ENCODE measurements at regions not wholly inside any gene's neighbourhood (a gene's known extent, or its start where the extent isn't known, plus 50 kb on each side); places are given as distances from the start of the nearest gene placed in this dataset.

DNA sequence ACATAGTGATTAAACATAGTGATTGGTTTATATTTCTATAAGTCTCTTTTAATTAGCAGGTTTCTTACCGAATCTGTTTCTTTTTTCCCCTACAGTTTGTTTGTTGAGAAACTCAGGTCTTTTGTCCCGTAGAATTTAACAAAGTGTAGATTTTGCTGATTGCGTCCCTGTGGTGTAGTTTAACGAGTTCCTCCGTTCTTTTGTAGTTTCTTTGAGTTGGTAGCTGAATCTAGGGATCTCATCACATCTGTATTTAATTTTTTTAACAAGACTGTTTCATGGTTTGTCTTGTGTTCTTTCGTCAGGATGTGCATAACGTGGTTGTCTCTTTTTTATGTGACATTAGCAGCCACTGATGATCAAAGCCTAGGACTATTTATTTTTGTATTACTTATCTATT is 111.1 kb downstream of the AKAP11 start:
- 89% methylated on average over 7 of the region's 7 CpGs; no CpG with 5 or more reads in 1 of the 2 experiments for WGBS, 2 experiments (ENCODE audit: extremely low coverage in 1 of 2, insufficient coverage in 1 of 2, insufficient read length in 1 of 2, insufficient replicate concordance in 2 of 2, low coverage in 1 of 2, low lambda C conversion rate in 2 of 2, missing lambda C conversion rate in 1 of 2)
- H3K4me2 ChIP-seq (ENCODE audit: insufficient read depth in 1 of 2, low read depth in 2 of 2, low read length in 2 of 2) = no peak overlapping the region
- CTCF ChIA-PET (ENCODE audit: partially characterized antibody) = interaction anchor here (1.1 kb wide), 1 partner anchor 49 kb away, joined by 5 read pairs; no protein-coding TSS in a partner anchor
- TF ChIP-seq EGR1 (IDR thresholded peaks at IDR 0.05; ENCODE audit: borderline replicate concordance, low read depth, low read length) (no peak), HDAC6 (IDR thresholded peaks at IDR 0.05; ENCODE audit: low read depth, low read length) (no peak), SP1 (IDR thresholded peaks at IDR 0.05; ENCODE audit: low read depth, low read length) (no peak), TAF1 (IDR thresholded peaks at IDR 0.05; ENCODE audit: low read depth, low read length) (no peak), POLR2AphosphoS5 (IDR thresholded peaks at IDR 0.05; ENCODE audit: low read depth, low read length) (no peak), SP2 (IDR thresholded peaks at IDR 0.05; ENCODE audit: low read length) (no peak), TAF7 (optimal IDR thresholded peaks at IDR 0.05; ENCODE audit: borderline replicate concordance, low read depth, low read length) (no peak), SIN3A (conservative IDR thresholded peaks at IDR 0.05 in 1 of 2, IDR thresholded peaks at IDR 0.05 in 1 of 2; ENCODE audit: low read depth in 1 of 2, low read length in 2 of 2) (no peak), MAFK (IDR thresholded peaks at IDR 0.05; ENCODE audit: low read depth, low read length) (no peak), SP4 (IDR thresholded peaks at IDR 0.05; ENCODE audit: low read length) (no peak), KDM1A (IDR thresholded peaks at IDR 0.05; ENCODE audit: borderline replicate concordance, low read length) (no peak), TBP (IDR thresholded peaks at IDR 0.05; ENCODE audit: low read depth, low read length) (no peak), RFX5 (IDR thresholded peaks at IDR 0.05; ENCODE audit: borderline replicate concordance, low read depth, low read length) (no peak)
- TF ChIP-seq, protein P1, sequence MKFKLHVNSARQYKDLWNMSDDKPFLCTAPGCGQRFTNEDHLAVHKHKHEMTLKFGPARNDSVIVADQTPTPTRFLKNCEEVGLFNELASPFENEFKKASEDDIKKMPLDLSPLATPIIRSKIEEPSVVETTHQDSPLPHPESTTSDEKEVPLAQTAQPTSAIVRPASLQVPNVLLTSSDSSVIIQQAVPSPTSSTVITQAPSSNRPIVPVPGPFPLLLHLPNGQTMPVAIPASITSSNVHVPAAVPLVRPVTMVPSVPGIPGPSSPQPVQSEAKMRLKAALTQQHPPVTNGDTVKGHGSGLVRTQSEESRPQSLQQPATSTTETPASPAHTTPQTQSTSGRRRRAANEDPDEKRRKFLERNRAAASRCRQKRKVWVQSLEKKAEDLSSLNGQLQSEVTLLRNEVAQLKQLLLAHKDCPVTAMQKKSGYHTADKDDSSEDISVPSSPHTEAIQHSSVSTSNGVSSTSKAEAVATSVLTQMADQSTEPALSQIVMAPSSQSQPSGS (IDR thresholded peaks at IDR 0.05; ENCODE audit: low read length) = no peak

More for the DNA sequence above, 111.1 kb downstream of the AKAP11 start:
- no peak overlapping the region for H3K14ac ChIP-seq (ENCODE audit: insufficient read length)
- DNase-seq (ENCODE audit: low read depth in 1 of 2, low spot score in 2 of 2) (no peak), FAIRE-seq (no peak)
- no peak overlapping the region for H4K8ac ChIP-seq (ENCODE audit: extremely low read depth, insufficient read depth, low read length)
- no peak overlapping the region for H4K5ac ChIP-seq (ENCODE audit: insufficient read length, low read depth, low read length)
- H3K79me1 ChIP-seq (ENCODE audit: low read depth, low read length) = no peaks in the 10 kb centered on the region
- no peak overlapping the region for H2BK12ac ChIP-seq (ENCODE audit: low read depth, low read length)
- H3K79me2 ChIP-seq (ENCODE audit: control insufficient read depth in 1 of 2, insufficient read depth in 2 of 2, low read length in 2 of 2) = no peaks in the 10 kb centered on the region
- H3K27me3 ChIP-seq (replicated peaks in 1 of 4; ENCODE audit: control insufficient read depth in 3 of 4, extremely low read depth in 1 of 4, insufficient read depth in 3 of 4, low read length in 3 of 4) = no peaks in the 10 kb centered on the region
- H3K27ac ChIP-seq (ENCODE audit: low read depth, low read length) = no peak overlapping the region
- H2AFZ ChIP-seq (ENCODE audit: low read length) = no peak overlapping the region
- no peaks in the 10 kb centered on the region for H3K36me3 ChIP-seq (ENCODE audit: control insufficient read depth in 2 of 4, insufficient read depth in 4 of 4, low read length in 3 of 4)
- H4K91ac ChIP-seq (replicated peaks; ENCODE audit: insufficient read length, low read length) = no peak overlapping the region
- no peak overlapping the region for H3K23ac ChIP-seq (ENCODE audit: insufficient read length)
- H2BK120ac ChIP-seq (replicated peaks; ENCODE audit: low read depth, low read length) = no peak overlapping the region
- no peak overlapping the region for H3K56ac ChIP-seq (replicated peaks; ENCODE audit: insufficient read length, low read depth, low read length)
- H3K9me3 ChIP-seq (ENCODE audit: insufficient read depth in 2 of 2, low read depth in 1 of 2, low read length in 1 of 2) = peaks cover 0 to 4% of the 10 kb centered on the region in 2 experiments; a peak in 1 of 4 replicates
- no peaks in the 10 kb centered on the region for H4K20me1 ChIP-seq (replicated peaks in 1 of 2; ENCODE audit: control insufficient read depth in 1 of 2, insufficient read depth in 2 of 2, low read length in 2 of 2)
- no peak overlapping the region for H2BK15ac ChIP-seq (ENCODE audit: low read length)
- no peak overlapping the region for H3K4me3 ChIP-seq (ENCODE audit: extremely low read depth in 1 of 4, insufficient read depth in 2 of 4, low read depth in 3 of 4, low read length in 4 of 4)
- no peak overlapping the region for H3K4ac ChIP-seq (replicated peaks; ENCODE audit: insufficient read length, low read depth, low read length)
- H3K23me2 ChIP-seq (ENCODE audit: low read depth, low read length) = no peaks in the 10 kb centered on the region; the same call in 1 of the 2 replicates
- no peak overlapping the region for H2AK5ac ChIP-seq (ENCODE audit: low read depth, low read length)
- no peak overlapping the region for H3K18ac ChIP-seq (ENCODE audit: extremely low read depth, low read length)
- POLR2A ChIA-PET (ENCODE audit: partially characterized antibody) = no interaction called here
- H2BK20ac ChIP-seq (ENCODE audit: low read length) = no peak overlapping the region
- H2BK5ac ChIP-seq (ENCODE audit: low read depth, low read length) = no peak overlapping the region
- no peaks in the 10 kb centered on the region for H3K4me1 ChIP-seq (replicated peaks in 1 of 4; ENCODE audit: control insufficient read depth in 3 of 4, insufficient read depth in 4 of 4, low read length in 3 of 4)
- H3K9ac ChIP-seq (replicated peaks in 1 of 4; ENCODE audit: extremely low read depth in 1 of 4, low read depth in 3 of 4, low read length in 3 of 4) = no peak overlapping the region

All from H1 (cell line).